Muscle layer of duodenum (tissue), 2 donors: ENCODE measurements at regions not wholly inside any gene's neighbourhood (a gene's known extent, or its start where the extent isn't known, plus 50 kb on each side); places are given as distances from the start of the nearest gene placed in this dataset.

Experiments used
- H3K27ac ChIP-seq: one replicate; pipeline ENCODE4 v1.7.0; 2013; ENCODE audit warnings: mild to moderate bottlenecking, low read length
- H3K27me3 ChIP-seq: one replicate; pipeline ENCODE4 v1.7.0; 2013; ENCODE audit warnings: low read depth, mild to moderate bottlenecking, control low read depth, low read length
- H3K36me3 ChIP-seq, 2 donors: one replicate each; pipeline ENCODE4 v1.7.0; 2013; ENCODE audit warnings: low read length in 2 of 2, control low read depth in 1 of 2, mild to moderate bottlenecking in 1 of 2; ENCODE audit not compliant: insufficient read depth in 2 of 2, control insufficient read depth in 1 of 2
- H3K4me1 ChIP-seq, 2 donors: one replicate each; pipeline ENCODE4 v1.7.0; 2013; ENCODE audit warnings: low read length in 2 of 2, mild to moderate bottlenecking in 2 of 2, control low read depth in 1 of 2, moderate library complexity in 1 of 2; ENCODE audit not compliant: insufficient read depth in 2 of 2, control insufficient read depth in 1 of 2
- H3K4me3 ChIP-seq, 2 donors: one replicate each; pipeline ENCODE4 v1.7.0; 2013; ENCODE audit warnings: low read length in 2 of 2, low read depth in 1 of 2, mild to moderate bottlenecking in 1 of 2
- H3K9me3 ChIP-seq, 2 donors: one replicate each; pipeline ENCODE4 v1.7.0; 2013; ENCODE audit warnings: low read length in 2 of 2, control low read depth in 1 of 2, mild to moderate bottlenecking in 1 of 2; ENCODE audit not compliant: control insufficient read depth in 1 of 2
- donor health status: healthy.

DNA sequence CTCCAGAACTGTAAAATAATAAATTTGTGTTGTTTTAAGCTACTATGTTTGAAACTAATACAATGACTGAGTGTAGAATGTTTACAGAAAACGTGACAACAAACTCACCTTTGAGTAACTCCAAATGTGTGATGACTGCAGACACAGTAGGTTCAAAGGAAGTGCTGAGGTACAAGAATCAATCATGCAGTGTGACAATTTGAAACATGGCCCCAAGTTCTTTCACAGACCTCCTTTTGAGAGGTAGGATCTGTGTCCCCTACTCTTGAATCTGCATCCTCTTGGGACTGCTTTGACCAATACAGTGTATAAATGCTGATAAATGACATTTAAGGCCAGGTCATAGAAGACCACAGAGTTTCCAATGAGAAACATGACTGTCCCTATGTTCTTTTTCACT is 667.7 kb upstream of the DIPK2B start:
- Histone ChIP-seq H3K4me1 (no peaks in the 10 kb centered on the region), H3K9me3 (no peaks in the 10 kb centered on the region), H3K27ac (no peak overlapping the region), H3K36me3 (no peaks in the 10 kb centered on the region), H3K4me3 (no peak overlapping the region), H3K27me3 (no peaks in the 10 kb centered on the region)

DNA sequence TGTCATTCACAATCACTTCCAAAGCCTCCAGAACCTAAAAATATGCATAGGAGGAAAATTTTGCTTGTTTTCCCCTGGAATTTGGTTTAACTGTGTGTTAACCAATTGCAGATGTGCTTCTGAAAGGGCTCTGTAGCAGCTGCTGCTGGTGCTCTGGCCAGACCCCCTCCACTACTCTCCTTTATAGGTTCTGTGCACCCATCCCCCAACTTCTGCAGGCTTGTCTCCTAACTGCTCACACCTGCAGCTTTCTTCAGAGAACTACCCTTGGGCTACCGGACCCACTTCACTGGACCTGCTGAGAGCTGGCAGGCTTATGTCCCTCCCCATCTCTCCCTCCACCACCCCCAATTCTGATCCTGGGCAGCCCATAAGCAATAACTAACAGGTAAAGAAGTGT is 662.1 kb upstream of the DIPK2B start:
- Histone ChIP-seq H3K9me3 (no peaks in the 10 kb centered on the region), H3K4me3 (no peak overlapping the region), H3K27ac (no peak overlapping the region), H3K4me1 (no peaks in the 10 kb centered on the region), H3K36me3 (no peaks in the 10 kb centered on the region), H3K27me3 (no peaks in the 10 kb centered on the region)

DNA sequence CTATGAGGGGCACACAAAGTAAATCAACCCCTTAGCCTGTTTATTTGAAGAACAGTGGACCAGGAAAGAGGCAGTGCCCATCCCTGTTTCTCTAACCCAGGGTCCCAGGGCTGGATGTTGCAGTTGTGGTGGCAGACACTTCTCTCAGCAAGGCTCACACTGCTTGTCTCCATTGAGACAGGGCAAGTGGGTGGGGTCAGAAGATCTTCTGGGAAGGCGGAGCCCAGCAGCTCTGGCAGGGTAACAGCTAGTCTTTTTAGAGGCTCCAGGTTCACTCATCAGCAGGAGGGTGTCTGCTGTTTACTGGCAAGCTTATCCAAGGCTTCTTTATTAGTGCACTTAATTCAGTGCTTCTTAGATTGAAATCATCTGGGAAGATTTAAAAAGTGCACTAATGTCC is 659.8 kb upstream of the DIPK2B start:
- Histone ChIP-seq H3K27me3 (no peaks in the 10 kb centered on the region), H3K4me3 (no peak overlapping the region), H3K36me3 (no peaks in the 10 kb centered on the region), H3K4me1 (no peaks in the 10 kb centered on the region), H3K9me3 (no peaks in the 10 kb centered on the region), H3K27ac (no peak overlapping the region)

DNA sequence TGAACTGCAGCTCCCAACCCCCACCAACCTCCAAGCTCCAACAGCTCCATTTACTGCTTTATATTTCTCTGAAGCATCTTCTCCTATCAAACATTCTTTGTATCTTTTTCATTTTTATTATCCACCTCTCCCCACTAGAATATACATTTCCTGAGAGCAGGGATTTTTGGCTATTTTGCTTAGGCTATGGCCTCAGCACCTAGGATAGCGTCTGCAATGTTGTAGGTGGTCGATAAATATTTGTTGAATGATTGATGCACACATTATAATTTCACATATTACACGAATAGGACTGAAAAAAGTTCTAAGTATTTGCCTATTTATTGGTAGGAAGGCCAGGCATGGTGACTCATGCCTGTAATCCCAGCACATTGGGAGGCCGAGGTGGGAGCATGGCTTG is 658.7 kb upstream of the DIPK2B start:
- Histone ChIP-seq H3K9me3 (no peaks in the 10 kb centered on the region), H3K4me3 (no peak overlapping the region), H3K4me1 (no peaks in the 10 kb centered on the region), H3K36me3 (no peaks in the 10 kb centered on the region), H3K27me3 (no peaks in the 10 kb centered on the region), H3K27ac (no peak overlapping the region)

DNA sequence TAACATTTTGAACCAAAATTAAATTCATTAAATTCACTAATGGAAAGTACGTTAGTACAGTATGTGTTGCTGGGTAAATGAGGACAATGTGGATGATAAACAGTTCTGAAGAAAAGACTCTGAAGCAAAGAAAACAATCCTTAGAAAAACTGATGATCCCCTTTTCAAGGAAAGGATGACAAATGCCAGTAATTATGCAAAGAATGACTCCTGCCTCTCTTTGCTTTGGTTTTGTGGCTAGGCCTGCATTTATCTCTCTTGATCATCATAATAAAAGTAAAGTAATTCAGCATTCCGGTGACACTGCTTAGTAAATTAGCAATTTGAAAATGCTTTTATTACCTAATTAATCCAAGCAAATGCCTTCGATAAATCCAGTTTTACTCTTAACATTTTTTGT is 652.2 kb upstream of the DIPK2B start:
- H3K9me3 ChIP-seq: no peaks in the 10 kb centered on the region
- H3K27me3 ChIP-seq: no peaks in the 10 kb centered on the region
- no peaks in the 10 kb centered on the region for H3K4me1 ChIP-seq
- H3K4me3 ChIP-seq: no peak overlapping the region
- H3K27ac ChIP-seq: no peak overlapping the region
- no peaks in the 10 kb centered on the region for H3K36me3 ChIP-seq

DNA sequence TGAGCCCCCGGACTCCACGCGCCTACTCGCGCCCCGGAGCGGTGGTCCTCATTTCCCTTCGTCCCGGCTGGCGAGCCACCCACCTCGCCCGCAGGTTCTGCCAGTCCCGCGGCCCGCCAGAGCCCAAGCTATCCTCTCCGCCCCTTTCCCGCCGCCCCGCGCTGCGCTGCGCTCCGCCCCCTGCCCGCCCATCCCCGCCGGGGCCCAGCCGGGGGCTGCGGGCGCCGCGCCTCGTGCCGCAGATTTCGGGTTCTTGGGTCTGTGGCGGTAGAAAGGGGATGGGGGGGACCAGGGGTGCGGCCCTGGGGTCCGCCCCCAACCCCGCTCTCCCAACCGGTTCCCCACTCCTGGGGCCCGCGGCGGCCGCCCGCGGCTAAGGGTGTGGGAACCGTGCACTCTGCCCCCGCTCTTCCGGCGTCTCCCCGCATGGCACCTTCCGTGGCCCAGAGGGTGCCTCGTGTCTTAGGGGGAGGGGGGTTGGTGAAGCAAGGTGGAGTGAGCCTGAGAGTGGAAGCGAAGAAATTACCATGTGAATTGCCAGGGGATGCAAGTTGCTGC is 650.8 kb upstream of the DIPK2B start:
- Histone ChIP-seq H3K27me3 (no peaks in the 10 kb centered on the region), H3K4me3 (peak overlapping the region; percentile 44 to 72), H3K27ac (no peak overlapping the region), H3K9me3 (no peaks in the 10 kb centered on the region), H3K36me3 (no peaks in the 10 kb centered on the region), H3K4me1 (no peaks in the 10 kb centered on the region)

DNA sequence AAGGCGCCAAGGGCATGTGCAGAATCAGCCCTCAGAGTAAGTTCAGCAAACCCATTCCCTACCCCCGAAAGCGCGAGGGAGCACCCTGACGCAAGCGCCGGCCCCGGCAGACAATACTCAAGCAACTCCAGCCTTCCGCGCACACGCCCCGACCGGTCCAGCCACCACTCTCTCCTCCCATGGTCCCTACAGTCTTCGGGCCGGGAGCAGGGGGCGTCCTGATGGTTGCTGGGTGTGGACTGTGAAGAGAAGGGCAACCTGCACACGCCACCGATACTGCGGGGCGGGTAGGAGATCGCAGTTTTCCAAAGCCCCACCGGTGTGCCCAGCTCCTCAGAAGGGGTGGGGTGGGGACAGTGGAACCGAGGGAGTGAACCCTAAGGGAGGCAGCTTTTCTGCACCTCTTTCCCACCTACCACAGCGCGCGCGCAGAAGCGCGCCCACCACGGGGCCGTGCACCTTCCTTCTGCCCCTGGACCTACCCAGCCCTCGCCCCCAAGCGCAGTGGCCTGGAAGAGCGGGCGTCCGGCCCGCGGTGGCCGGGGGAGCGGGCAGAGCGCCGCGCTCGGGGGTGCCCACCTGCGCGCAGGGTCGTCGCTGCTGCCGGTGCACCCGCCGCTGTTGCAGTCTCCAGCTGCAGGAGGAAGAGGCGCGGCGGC is 650.2 kb upstream of the DIPK2B start:
- Histone ChIP-seq H3K9me3 (no peaks in the 10 kb centered on the region), H3K27ac (no peak overlapping the region), H3K27me3 (no peaks in the 10 kb centered on the region)

DNA sequence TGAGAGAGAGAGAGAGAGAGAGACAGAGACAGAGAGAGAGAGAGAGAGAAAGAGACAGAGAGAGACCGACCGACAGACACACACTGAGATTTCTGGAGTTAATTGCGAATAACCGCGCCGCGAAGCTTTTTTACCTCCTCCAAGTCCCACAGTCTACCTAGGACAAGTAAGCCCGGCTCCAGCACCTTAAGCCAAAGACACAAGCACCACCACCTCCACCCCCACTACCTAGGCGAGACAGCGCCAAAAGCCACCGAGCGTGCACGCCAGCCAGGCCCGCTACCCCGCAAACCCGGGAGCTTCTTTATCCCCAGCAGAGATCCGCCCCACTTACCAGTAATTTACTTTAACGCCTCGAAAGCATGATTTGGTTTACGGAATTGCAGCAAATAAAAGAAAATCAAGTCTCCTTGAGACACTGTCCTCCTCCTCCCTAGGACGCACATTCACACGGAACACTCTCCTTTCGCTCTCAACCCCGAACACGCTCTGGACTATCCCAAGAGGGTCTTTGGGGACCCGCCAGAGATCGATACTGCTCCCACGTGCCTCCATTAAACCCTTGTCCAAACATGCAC is 649.6 kb upstream of the DIPK2B start:
- H3K4me3 ChIP-seq: peak overlapping the region; percentile 72 to 76
- H3K27me3 ChIP-seq: no peaks in the 10 kb centered on the region
- H3K36me3 ChIP-seq: no peaks in the 10 kb centered on the region
- no peaks in the 10 kb centered on the region for H3K4me1 ChIP-seq
- H3K27ac ChIP-seq: no peak overlapping the region
- no peaks in the 10 kb centered on the region for H3K9me3 ChIP-seq

More for the DNA sequence above, 650.2 kb upstream of the DIPK2B start:
- Histone ChIP-seq H3K36me3 (no peaks in the 10 kb centered on the region), H3K4me1 (no peaks in the 10 kb centered on the region), H3K4me3 (peak overlapping the region; percentile 72 to 76)

DNA sequence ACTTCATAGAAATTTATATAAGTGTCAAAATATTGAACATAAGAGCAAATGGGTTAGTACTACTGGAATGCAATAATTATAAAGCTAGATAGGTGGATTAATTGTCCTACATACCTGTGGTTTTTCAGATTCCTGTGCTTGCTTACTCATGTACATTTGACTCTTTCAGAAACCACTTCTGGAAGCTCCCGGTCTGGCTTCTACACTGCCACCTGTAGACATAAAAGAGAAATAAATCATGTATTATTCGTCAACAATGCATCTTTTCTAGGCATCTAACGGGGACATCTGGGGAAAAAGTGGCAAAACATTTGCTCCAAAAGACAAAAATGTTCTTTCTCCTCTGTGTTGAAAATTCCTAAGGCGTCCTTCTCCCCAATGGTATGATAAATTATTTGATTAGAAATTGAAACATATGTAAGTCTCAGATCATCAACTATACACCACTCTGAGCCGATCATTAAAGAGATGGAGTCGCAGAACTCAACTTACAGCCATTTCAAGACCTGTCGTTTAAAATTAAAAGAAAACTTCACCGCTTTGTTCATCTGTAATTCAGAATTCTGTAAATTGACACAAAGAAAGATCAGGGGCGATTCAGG is 648.7 kb upstream of the DIPK2B start:
- Histone ChIP-seq H3K9me3 (no peaks in the 10 kb centered on the region), H3K4me1 (no peaks in the 10 kb centered on the region), H3K4me3 (peak overlapping the region in 1 of 2 donors; percentile 76), H3K36me3 (no peaks in the 10 kb centered on the region), H3K27me3 (no peaks in the 10 kb centered on the region), H3K27ac (no peak overlapping the region)

DNA sequence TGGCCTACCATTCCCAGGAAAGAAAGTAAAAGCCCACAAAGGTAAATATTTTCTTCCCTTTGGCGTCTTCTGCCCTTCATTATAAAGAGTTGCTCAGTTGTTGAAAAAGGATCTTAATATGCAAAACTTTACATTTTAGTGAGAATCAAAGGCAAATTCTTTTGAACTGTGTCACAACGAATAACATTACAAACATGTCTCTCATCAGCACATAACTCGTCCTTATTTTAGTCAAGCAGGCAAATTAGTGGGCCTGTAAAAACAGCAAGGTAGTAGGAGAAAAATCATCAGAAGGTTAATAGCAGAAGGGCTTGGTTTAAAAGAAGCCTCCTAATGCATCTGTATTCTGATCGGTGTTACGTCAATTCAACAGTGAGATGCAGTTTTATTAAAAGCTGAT is 647.3 kb upstream of the DIPK2B start:
- Histone ChIP-seq H3K27me3 (no peaks in the 10 kb centered on the region), H3K27ac (no peak overlapping the region), H3K36me3 (no peaks in the 10 kb centered on the region), H3K9me3 (no peaks in the 10 kb centered on the region), H3K4me1 (no peaks in the 10 kb centered on the region), H3K4me3 (no peak overlapping the region)

DNA sequence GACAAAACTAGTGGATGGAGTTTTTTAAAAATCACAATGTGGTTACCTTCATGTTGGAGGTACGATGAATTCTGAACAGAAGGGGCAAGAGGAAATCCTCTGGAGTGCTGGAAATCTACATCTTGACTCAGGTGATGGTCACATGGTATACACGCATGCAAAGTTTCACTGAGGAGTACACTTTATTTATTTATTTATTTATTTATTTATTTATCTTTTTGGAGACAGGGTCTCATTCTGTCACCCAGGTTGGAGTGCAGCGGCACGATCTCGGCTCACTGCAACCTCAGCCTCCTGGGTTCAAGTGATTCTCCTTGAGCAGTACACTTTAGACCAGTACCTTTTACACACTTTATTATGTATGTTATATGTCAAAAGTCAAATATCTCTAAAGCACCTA is 645.7 kb upstream of the DIPK2B start:
- no peak overlapping the region for H3K27ac ChIP-seq
- no peaks in the 10 kb centered on the region for H3K9me3 ChIP-seq
- H3K4me1 ChIP-seq: no peaks in the 10 kb centered on the region
- H3K4me3 ChIP-seq: no peak overlapping the region
- no peaks in the 10 kb centered on the region for H3K27me3 ChIP-seq
- no peaks in the 10 kb centered on the region for H3K36me3 ChIP-seq
